CD4-positive, alpha-beta T cell treated with Interleukin-15 for 1 hour (primary cell): ENCODE measurements at regions not wholly inside any gene's neighbourhood (a gene's known extent, or its start where the extent isn't known, plus 50 kb on each side); places are given as distances from the start of the nearest gene placed in this dataset.

Experiments
- DNase-seq: peaks from one replicate; pipeline ENCODE4 v3.0.0-alpha.2; 2020

- DNase-seq = no peak
Observed at GRCh38 chr4:20302336-20302735, 50.6 kb downstream of the SLIT2 start.

GRCh38 chr4:20305976-20306375 is 54.3 kb downstream of the SLIT2 start:
- DNase-seq = no peak

- no peak for DNase-seq
Observed at GRCh38 chr4:20311856-20312255, 60.2 kb downstream of the SLIT2 start.

- no peak for DNase-seq
Observed at GRCh38 chr4:20313237-20314030, 61.7 kb downstream of the SLIT2 start.

GRCh38 chr4:20317424-20317985 is 65.8 kb downstream of the SLIT2 start:
- no peak for DNase-seq

- no peak for DNase-seq
Observed at GRCh38 chr4:20318001-20318908, 66.5 kb downstream of the SLIT2 start.

- no peak for DNase-seq
Observed at GRCh38 chr4:20318909-20319277, 67.2 kb downstream of the SLIT2 start.

GRCh38 chr4:20319825-20320612 is 68.3 kb downstream of the SLIT2 start:
- DNase-seq = no peak

- no peak for DNase-seq
Observed at GRCh38 chr4:20323991-20324390, 72.3 kb downstream of the SLIT2 start.

- no peak for DNase-seq
Observed at GRCh38 chr4:20326460-20326859, 74.8 kb downstream of the SLIT2 start.

GRCh38 chr4:20326977-20327376 is 75.3 kb downstream of the SLIT2 start:
- no peak for DNase-seq

- DNase-seq = no peak
Observed at GRCh38 chr4:20327808-20328207, 76.1 kb downstream of the SLIT2 start.

GRCh38 chr4:20331642-20332041 is 79.9 kb downstream of the SLIT2 start:
- no peak for DNase-seq

- no peak for DNase-seq
Observed at GRCh38 chr4:20333141-20333715, 81.5 kb downstream of the SLIT2 start.

GRCh38 chr4:20337261-20337664 is 85.6 kb downstream of the SLIT2 start:
- no peak for DNase-seq

GRCh38 chr4:20338841-20339240 is 87.1 kb downstream of the SLIT2 start:
- no peak for DNase-seq

- DNase-seq = no peak
Observed at GRCh38 chr4:20341134-20341738, 89.5 kb downstream of the SLIT2 start.

- no peak for DNase-seq
Observed at GRCh38 chr4:20347531-20347930, 95.8 kb downstream of the SLIT2 start.

GRCh38 chr4:20348411-20348810 is 96.7 kb downstream of the SLIT2 start:
- DNase-seq = no peak

GRCh38 chr4:20351360-20352162 is 99.9 kb downstream of the SLIT2 start:
- DNase-seq = no peak

- no peak for DNase-seq
Observed at GRCh38 chr4:20352163-20352431, 100.4 kb downstream of the SLIT2 start.

- no peak for DNase-seq
Observed at GRCh38 chr4:20353646-20354045, 101.9 kb downstream of the SLIT2 start.
